Peyer's patch (tissue), 4 donors: ENCODE measurements at regions not wholly inside any gene's neighbourhood (a gene's known extent, or its start where the extent isn't known, plus 50 kb on each side); places are given as distances from the start of the nearest gene placed in this dataset.

ENCODE experiments used
- DNase-seq, 3 donors: peaks; one replicate each; pipeline ENCODE4 v3.0.0-alpha.2; 2017 to 2019
- H3K27ac ChIP-seq, 4 donors: fragments of 200-600 bp; sonication (generic); one replicate each; pipeline ENCODE4 v1.5.1; 2016 to 2019
- H3K27me3 ChIP-seq, 2 donors: fragments of 200-600 bp; sonication (generic); one replicate each; pipeline ENCODE4 v1.5.1; 2019
- H3K36me3 ChIP-seq, 3 donors: fragments of 200-600 bp; sonication (generic); one replicate each; pipeline ENCODE4 v1.5.1; 2016 to 2019
- H3K4me1 ChIP-seq, 4 donors: fragments of 200-600 bp; sonication (generic); one replicate each; pipeline ENCODE4 v1.5.1; 2016 to 2019
- H3K4me3 ChIP-seq, 4 donors: fragments of 200-600 bp; sonication (generic); 1 replicate in 3 of 4; 2 replicates in 1 of 4; pipeline ENCODE4 v1.5.1; 2016 to 2019; ENCODE audit warnings: mild to moderate bottlenecking in 1 of 4
- H3K9me3 ChIP-seq, 4 donors: fragments of 200-600 bp; sonication (generic); one replicate each; pipeline ENCODE4 v1.5.1; 2016 to 2019; ENCODE audit warnings: mild to moderate bottlenecking in 1 of 4
- CTCF ChIP-seq, 6 experiments: fragments of 450-650 bp in 4 of 6; fragments of 200-600 bp in 2 of 6; sonication (generic) in 1 of 6; IDR thresholded peaks; one replicate each; pipeline ENCODE4 v1.5.1; 2017 to 2019; ENCODE audit warnings: antibody characterized with exemption in 6 of 6, mild to moderate bottlenecking in 3 of 6, moderate library complexity in 1 of 6
- POLR2A ChIP-seq, 2 donors: fragments of 450-650 bp; IDR thresholded peaks; one replicate each; pipeline ENCODE4 v1.5.1; 2017; ENCODE audit warnings: antibody characterized with exemption in 2 of 2, mild to moderate bottlenecking in 2 of 2, moderate library complexity in 2 of 2

- no peak for TF ChIP-seq CTCF (IDR thresholded peaks at IDR 0.05)
- no peak for TF ChIP-seq POLR2A (IDR thresholded peaks at IDR 0.05)
- no peak for DNase-seq
- no peak overlapping the region for H3K27ac ChIP-seq
- H3K36me3 ChIP-seq: no peaks in the 10 kb centered on the region
- H3K27me3 ChIP-seq: no peaks in the 10 kb centered on the region
- H3K9me3 ChIP-seq: no peaks in the 10 kb centered on the region
- H3K4me1 ChIP-seq: peaks cover 0 to 7% (median 0%) of the 10 kb centered on the region in 4 donors
- H3K4me3 ChIP-seq: no peak overlapping the region
These were observed 135.2 kb upstream of the RUNX3 start for GRCh38 chr1:25065321-25065721.

DNA sequence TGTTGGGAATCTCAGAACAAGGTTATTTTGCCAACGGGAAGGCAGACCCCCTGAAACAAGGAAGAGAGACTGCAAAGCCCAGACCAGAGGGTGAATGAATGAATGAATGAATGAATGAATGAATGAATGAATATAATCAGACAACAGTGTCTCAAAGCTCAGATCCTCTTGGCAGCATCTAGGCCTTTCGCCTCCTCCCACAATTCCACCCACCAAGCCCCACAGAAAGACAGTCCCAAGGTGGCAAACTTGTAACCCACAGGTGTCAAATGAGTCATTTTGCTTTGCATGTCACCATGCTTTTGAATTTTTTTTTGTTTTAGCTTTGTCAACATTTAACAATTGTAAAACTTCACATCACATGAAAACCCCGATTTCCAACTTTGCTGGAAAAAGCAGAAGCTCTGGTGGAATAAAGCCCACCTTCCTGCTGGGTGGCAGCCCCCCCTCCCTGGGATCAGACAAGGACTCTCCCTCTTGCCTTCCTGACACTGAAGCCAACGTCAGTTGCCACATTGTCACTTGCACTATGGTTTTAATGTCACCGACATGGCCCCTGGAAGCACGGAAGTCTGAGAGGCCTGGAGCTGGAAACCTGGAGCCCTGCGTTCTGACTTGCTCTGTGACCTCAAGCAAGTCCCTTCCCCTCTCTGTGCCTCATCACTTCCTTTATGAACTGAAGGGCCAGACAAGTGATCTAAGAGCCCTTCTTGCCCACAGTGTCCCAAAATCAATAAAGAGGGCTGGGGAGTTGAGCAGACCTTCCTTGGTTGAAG is 134.6 kb upstream of the RUNX3 start:
- peaks cover 0 to 7% (median 0%) of the 10 kb centered on the region in 4 donors for H3K4me1 ChIP-seq
- no peak for TF ChIP-seq POLR2A (IDR thresholded peaks at IDR 0.05)
- no peak for TF ChIP-seq CTCF (IDR thresholded peaks at IDR 0.05)
- no peak overlapping the region for H3K4me3 ChIP-seq
- H3K9me3 ChIP-seq: no peaks in the 10 kb centered on the region
- no peak for DNase-seq
- H3K27ac ChIP-seq: peak overlapping the region in 1 of 4 donors; percentile 17
- H3K36me3 ChIP-seq: no peaks in the 10 kb centered on the region
- H3K27me3 ChIP-seq: no peaks in the 10 kb centered on the region

DNA sequence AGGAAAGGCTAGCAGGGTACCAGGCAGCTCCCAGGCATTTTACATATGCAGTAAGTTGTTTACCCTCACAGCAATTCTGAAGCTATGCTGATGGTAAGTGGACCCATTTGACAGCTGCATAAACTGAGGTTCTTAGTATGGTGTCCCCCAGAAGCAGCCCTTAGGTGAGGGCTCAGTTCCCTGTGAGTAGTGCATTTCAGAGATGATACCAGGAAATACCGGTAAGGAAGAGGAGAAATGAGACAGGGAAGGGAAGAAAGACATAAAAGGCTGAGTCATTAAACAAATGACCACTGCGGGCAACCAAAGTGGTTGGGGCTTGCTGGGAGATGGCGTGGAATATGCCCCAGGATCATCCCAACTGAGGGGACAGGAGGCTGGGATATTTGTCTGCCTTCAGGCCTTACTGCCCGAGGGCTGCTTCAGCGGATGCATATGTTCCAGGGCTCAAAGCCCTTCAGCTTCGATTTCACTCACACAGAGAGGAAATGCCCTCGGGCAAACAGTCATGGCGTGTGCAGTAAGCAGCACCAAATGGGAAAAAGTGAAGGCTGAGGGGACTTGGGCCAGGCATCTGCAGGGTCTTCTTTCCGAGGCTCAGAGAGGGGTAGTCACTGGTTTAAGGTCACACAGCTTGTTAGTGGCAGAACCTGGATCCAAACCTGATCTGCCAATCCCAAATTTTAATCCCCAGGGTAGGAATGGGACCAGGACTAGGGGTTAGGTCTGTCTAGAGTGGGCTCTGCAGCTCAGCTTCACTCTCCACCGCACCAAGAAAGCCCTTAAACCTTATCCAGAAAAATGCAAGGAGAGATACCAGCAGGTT is 133.7 kb upstream of the RUNX3 start:
- Histone ChIP-seq H3K9me3 (no peaks in the 10 kb centered on the region), H3K4me3 (no peak overlapping the region), H3K4me1 (peaks cover 0 to 7% (median 0%) of the 10 kb centered on the region in 4 donors), H3K27me3 (no peaks in the 10 kb centered on the region), H3K27ac (no peak overlapping the region), H3K36me3 (no peaks in the 10 kb centered on the region)
- TF ChIP-seq CTCF (IDR thresholded peaks at IDR 0.05) (no peak), POLR2A (IDR thresholded peaks at IDR 0.05) (no peak)
- DNase-seq: no peak

DNA sequence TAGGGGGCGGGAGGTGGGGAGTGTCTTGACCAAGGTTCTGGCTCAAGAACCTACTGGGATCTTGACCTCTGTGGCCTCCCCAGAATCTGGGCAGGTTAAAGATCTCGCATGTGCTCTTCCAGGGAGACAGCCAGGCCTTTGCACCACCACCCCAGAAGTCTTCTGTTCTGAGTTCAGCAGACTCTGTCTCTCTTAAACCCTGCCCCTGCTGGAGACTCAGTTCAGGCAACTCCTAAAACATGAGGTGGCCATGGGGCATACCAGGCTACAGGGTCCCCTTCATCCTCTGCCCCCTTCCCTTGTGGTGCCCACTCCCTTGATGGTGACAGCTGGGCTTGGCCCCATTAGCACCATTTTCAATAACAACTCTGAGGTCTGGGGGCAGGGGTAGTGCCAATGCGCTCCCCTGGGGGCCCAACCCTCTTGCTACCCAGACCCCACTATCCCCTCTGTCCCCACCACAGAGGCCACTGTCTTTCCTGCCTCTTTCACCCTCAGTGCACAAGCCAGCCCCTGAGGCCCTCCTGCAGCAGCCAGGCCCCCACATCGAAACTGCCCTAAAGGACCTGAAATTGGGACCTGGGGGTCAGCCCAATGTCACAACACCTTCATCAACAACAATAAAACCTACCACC is 132.7 kb upstream of the RUNX3 start:
- DNase-seq: no peak

DNA sequence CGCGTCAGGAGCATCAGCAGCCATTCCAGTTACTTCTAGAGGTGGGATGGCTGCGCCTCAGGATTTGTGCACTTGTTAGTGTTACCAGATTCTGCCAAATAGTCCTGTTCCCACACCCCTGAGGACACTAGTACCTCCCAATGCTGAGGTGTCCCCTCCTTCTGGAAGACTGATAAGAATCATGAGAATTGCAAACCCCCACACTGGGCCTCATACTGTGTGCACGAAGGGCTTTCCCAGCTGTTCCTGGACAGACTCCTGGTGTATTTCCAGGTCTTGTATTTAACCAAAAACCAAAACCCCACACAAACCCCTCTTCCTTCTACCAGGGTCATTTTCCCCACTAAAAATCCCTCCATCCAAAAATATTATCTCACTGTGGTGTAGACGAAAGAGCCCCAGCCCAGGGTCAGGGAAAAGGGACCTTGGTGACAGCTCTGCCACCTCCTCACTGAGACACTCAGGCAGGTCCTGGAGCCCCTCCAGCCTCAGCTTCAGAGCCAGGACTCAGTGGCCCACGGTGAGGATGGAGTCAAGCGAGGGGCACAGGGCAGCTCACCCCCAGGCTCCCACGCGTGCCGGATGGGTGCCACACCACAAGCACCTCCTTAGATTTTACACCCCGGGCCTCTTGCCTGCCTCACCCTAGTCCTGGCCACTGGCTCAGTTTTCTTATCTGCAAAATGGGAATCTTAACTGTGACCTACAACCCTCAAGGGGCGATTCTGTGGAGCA is 131.4 kb upstream of the RUNX3 start:
- Histone ChIP-seq H3K4me1 (peaks cover 0 to 6% (median 0%) of the 10 kb centered on the region in 4 donors), H3K27me3 (no peaks in the 10 kb centered on the region), H3K9me3 (no peaks in the 10 kb centered on the region), H3K27ac (no peak overlapping the region), H3K4me3 (no peak overlapping the region), H3K36me3 (no peaks in the 10 kb centered on the region)
- TF ChIP-seq POLR2A (IDR thresholded peaks at IDR 0.05) (no peak), CTCF (IDR thresholded peaks at IDR 0.05) (no peak)
- DNase-seq: no peak

More for the DNA sequence above, 132.7 kb upstream of the RUNX3 start:
- no peak overlapping the region for H3K4me3 ChIP-seq
- peaks cover 0 to 7% (median 0%) of the 10 kb centered on the region in 4 donors for H3K4me1 ChIP-seq
- no peaks in the 10 kb centered on the region for H3K9me3 ChIP-seq
- no peaks in the 10 kb centered on the region for H3K27me3 ChIP-seq
- no peak for TF ChIP-seq POLR2A (IDR thresholded peaks at IDR 0.05)
- no peak overlapping the region for H3K27ac ChIP-seq
- no peaks in the 10 kb centered on the region for H3K36me3 ChIP-seq
